IMR-90 (cell line): ENCODE measurements at regions not wholly inside any gene's neighbourhood (a gene's known extent, or its start where the extent isn't known, plus 50 kb on each side); places are given as distances from the start of the nearest gene placed in this dataset.

Source experiments
- ATAC-seq: fragments of 200-7000 bp; cut with Tn5 transposase; 2 replicates; pipeline ENCODE4 v1.9.1; 2020; ENCODE audit warnings: low read depth, mild to moderate bottlenecking, moderate library complexity
- BruUV-seq: library from RNA; stranded (reverse); fragments of 400-500 nt; replicated peaks from 2 replicates; lab custom pipeline; 2021; lab: Mats Ljungman, UMichigan
- CTCF ChIA-PET: fragments of 300-600 bp; formaldehyde crosslinking; extraction: SDS; loops from one replicate; lab custom pipeline; 2021; ENCODE audit warnings: antibody characterized with exemption; lab: Yijun Ruan, JAX
- POLR2A ChIA-PET: fragments of 300-600 bp; sonication (Branson Sonifier 250); formaldehyde crosslinking; loops from one replicate; lab custom pipeline; 2022; ENCODE audit warnings: antibody characterized with exemption; ENCODE audit not compliant: unreplicated experiment; lab: Charles Lee
- DNase-seq: peaks from one replicate; pipeline ENCODE4 v3.0.0; 2013
- H2AFZ ChIP-seq: replicated peaks from 2 replicates; pipeline ENCODE3; 2013; ENCODE audit warnings: low read length, mild to moderate bottlenecking; ENCODE audit not compliant: poor library complexity
- H2AK5ac ChIP-seq: 2 replicates; pipeline ENCODE4 v1.6.1; 2013; ENCODE audit warnings: low read depth, low read length, inconsistent platforms
- H2AK9ac ChIP-seq: replicated peaks from 2 replicates; pipeline ENCODE3; 2013; ENCODE audit warnings: mild to moderate bottlenecking, low read depth, low read length, moderate library complexity; ENCODE audit not compliant: poor library complexity
- H2BK120ac ChIP-seq: 2 replicates; pipeline ENCODE4 v1.6.1; 2013; ENCODE audit warnings: low read depth, low read length, inconsistent platforms
- H2BK15ac ChIP-seq: 3 replicates; pipeline ENCODE4 v1.6.1; 2013; ENCODE audit warnings: low read depth, low read length, inconsistent platforms
- H2BK20ac ChIP-seq: 2 replicates; pipeline ENCODE4 v1.6.1; 2013; ENCODE audit warnings: low read depth, mild to moderate bottlenecking, inconsistent platforms, low read length, moderate library complexity
- H2BK5ac ChIP-seq: 2 replicates; pipeline ENCODE4 v1.6.1; 2013; ENCODE audit warnings: mild to moderate bottlenecking, low read depth, low read length, inconsistent platforms; ENCODE audit not compliant: poor library complexity, severe bottlenecking
- H3K14ac ChIP-seq: replicated peaks from 2 replicates; pipeline ENCODE4 v1.6.1; 2013; ENCODE audit warnings: low read depth, low read length, inconsistent platforms
- H3K18ac ChIP-seq: 2 replicates; pipeline ENCODE4 v1.6.1; 2013; ENCODE audit warnings: low read depth, low read length, control low read depth
- H3K23ac ChIP-seq: 2 replicates; pipeline ENCODE4 v1.6.1; 2013; ENCODE audit warnings: low read depth, low read length, inconsistent platforms
- H3K27ac ChIP-seq: 2 replicates; pipeline ENCODE4 v1.5.1; 2013; ENCODE audit warnings: mild to moderate bottlenecking, control low read depth, low read length; ENCODE audit not compliant: insufficient read depth
- H3K27me3 ChIP-seq: 2 replicates; pipeline ENCODE4 v1.6.1; 2013; ENCODE audit warnings: low read length; ENCODE audit not compliant: control insufficient read depth, insufficient read depth
- H3K36me3 ChIP-seq: 2 replicates; pipeline ENCODE4 v1.6.1; 2013; ENCODE audit warnings: low read length, mixed read lengths; ENCODE audit not compliant: control insufficient read depth, insufficient read depth
- H3K4ac ChIP-seq: 2 replicates; pipeline ENCODE4 v1.6.1; 2013; ENCODE audit warnings: low read depth, low read length, inconsistent platforms
- H3K4me1 ChIP-seq: 2 replicates; pipeline ENCODE4 v1.6.1; 2013; ENCODE audit warnings: low read length, mixed read lengths; ENCODE audit not compliant: control insufficient read depth, insufficient read depth
- H3K4me2 ChIP-seq: 2 replicates; pipeline ENCODE4 v1.6.1; 2013; ENCODE audit warnings: low read depth, mild to moderate bottlenecking, control low read depth, low read length, moderate library complexity
- H3K4me3 ChIP-seq: 2 replicates; pipeline ENCODE4 v1.5.1; 2013; ENCODE audit warnings: low read depth, mild to moderate bottlenecking, control low read depth, low read length, moderate library complexity; ENCODE audit not compliant: insufficient read depth
- H3K56ac ChIP-seq: 2 replicates; pipeline ENCODE4 v1.6.1; 2013; ENCODE audit warnings: low read length, inconsistent platforms; ENCODE audit not compliant: insufficient read depth; ENCODE audit errors: extremely low read depth
- H3K79me1 ChIP-seq, 2 experiments: 2 replicates each; pipeline ENCODE4 v1.6.1; 2013; ENCODE audit warnings: low read length in 2 of 2, inconsistent platforms in 1 of 2, low read depth in 1 of 2
- H3K9ac ChIP-seq: 2 replicates; pipeline ENCODE4 v1.6.1; 2013; ENCODE audit warnings: low read depth, low read length, control low read depth
- H3K9me1 ChIP-seq: 2 replicates; pipeline ENCODE4 v1.6.1; 2013; ENCODE audit warnings: low read length, inconsistent platforms; ENCODE audit not compliant: insufficient read depth
- H3K9me3 ChIP-seq: 2 replicates; pipeline ENCODE4 v1.6.1; 2013; ENCODE audit warnings: low read length; ENCODE audit not compliant: control insufficient read depth, insufficient read depth
- H4K20me1 ChIP-seq: 2 replicates; pipeline ENCODE4 v1.6.1; 2013; ENCODE audit warnings: low read length, inconsistent platforms; ENCODE audit not compliant: insufficient read depth
- H4K5ac ChIP-seq: 2 replicates; pipeline ENCODE4 v1.6.1; 2013; ENCODE audit warnings: mild to moderate bottlenecking, low read depth, low read length, control low read depth
- H4K8ac ChIP-seq, 2 experiments: 2 replicates each; pipeline ENCODE4 v1.6.1; 2013; ENCODE audit warnings: low read depth in 2 of 2, low read length in 2 of 2, control low read depth in 1 of 2, inconsistent platforms in 1 of 2
- H4K91ac ChIP-seq: 2 replicates; pipeline ENCODE4 v1.6.1; 2013; ENCODE audit warnings: low read depth, low read length, inconsistent platforms; ENCODE audit not compliant: insufficient read depth
- CEBPB ChIP-seq: IDR thresholded peaks from 2 replicates; pipeline ENCODE4 v1.6.1; 2012; ENCODE audit warnings: low read depth, low read length, improper control_type of control experiment
- CTCF ChIP-seq: conservative IDR thresholded peaks from 2 replicates; pipeline ENCODE4 v1.5.1; 2012; ENCODE audit warnings: mild to moderate bottlenecking, low read depth, low read length, improper control_type of control experiment
- MAZ ChIP-seq: IDR thresholded peaks from 2 replicates; pipeline ENCODE4 v1.6.1; 2012; ENCODE audit warnings: low read depth, mild to moderate bottlenecking, low read length, improper control_type of control experiment, moderate library complexity, borderline replicate concordance
- NFE2L2 ChIP-seq: fragments of 150-350 bp; IDR thresholded peaks from 2 replicates; pipeline ENCODE4 v1.6.1; 2016; ENCODE audit warnings: low read depth, mild to moderate bottlenecking, low read length
- POLR2A ChIP-seq: IDR thresholded peaks from 2 replicates; pipeline ENCODE4 v1.6.1; 2012; ENCODE audit warnings: mild to moderate bottlenecking, low read depth, low read length
- RFX5 ChIP-seq: IDR thresholded peaks from 2 replicates; pipeline ENCODE4 v1.8.0; 2012; ENCODE audit warnings: low read depth, mild to moderate bottlenecking, low read length, moderate library complexity
- SMC3 ChIP-seq: fragments of 150-350 bp; IDR thresholded peaks from 2 replicates; pipeline ENCODE4 v1.6.1; 2016; ENCODE audit warnings: low read depth, mild to moderate bottlenecking, antibody characterized with exemption, low read length, moderate library complexity
- WGBS, 2 experiments: methylation state at CpG; one replicate each; pipeline versions ENCODE4 v1.1.5 to v1.1.7; 2013; ENCODE audit warnings: missing lambda C conversion rate in 2 of 2; ENCODE audit not compliant: insufficient read length in 1 of 2; ENCODE audit errors: extremely low coverage in 2 of 2; 5-methylcytosine and 5-hydroxymethylcytosine counted together
- dilution Hi-C: fragments of 300-500 bp; cut with HindIII; formaldehyde crosslinking; loops from one replicate; pipeline ENCODE4 v1.14.3; 2018; ENCODE audit warnings: low sequenced_read_pairs; ENCODE audit not compliant: unreplicated experiment
- in situ Hi-C: fragments of 300-500 bp; cut with MboI; formaldehyde crosslinking; loops from 3 replicates; pipeline ENCODE4 v1.14.3; 2019; ENCODE audit warnings: low sequenced_read_pairs, inconsistent platforms, mixed read lengths
- intact Hi-C: fragments of 100-400 bp; cut with micrococcal nuclease; formaldehyde crosslinking; loops from 2 replicates; pipeline ENCODE4 v1.10.0; 2022

DNA sequence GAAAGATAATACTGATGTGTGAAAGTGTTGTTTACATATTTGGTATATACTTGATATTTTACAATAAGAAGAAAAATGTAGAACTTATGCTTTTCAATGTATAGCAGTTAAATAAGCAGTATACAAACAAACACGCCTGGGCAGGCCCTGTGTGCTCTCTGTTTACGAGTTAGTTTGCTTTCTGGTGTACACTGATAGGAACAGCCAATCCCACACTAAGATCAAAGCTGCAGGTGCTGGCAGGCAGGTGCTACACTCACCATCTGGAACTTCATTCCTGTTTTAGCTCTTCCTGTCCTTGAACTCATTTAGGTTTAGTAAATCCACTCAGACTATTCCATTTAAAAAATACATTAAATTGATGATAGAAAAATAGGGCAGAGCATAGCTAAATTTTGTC is 614.7 kb upstream of the ST8SIA4 start:
- Histone ChIP-seq H3K56ac (no peak overlapping the region), H3K23ac (no peak overlapping the region), H4K8ac (no peak overlapping the region), H3K4me1 (no peaks in the 10 kb centered on the region), H3K9ac (no peak overlapping the region), H2AK9ac (no peak overlapping the region), H3K9me1 (no peaks in the 10 kb centered on the region), H2BK5ac (no peak overlapping the region), H3K79me1 (no peaks in the 10 kb centered on the region), H3K4me2 (no peak overlapping the region), H3K14ac (no peak overlapping the region), H2AK5ac (no peak overlapping the region), H4K5ac (no peak overlapping the region), H3K4me3 (no peak overlapping the region), H3K27ac (no peak overlapping the region), H3K36me3 (no peaks in the 10 kb centered on the region), H3K18ac (no peak overlapping the region), H2BK120ac (no peak overlapping the region), H4K20me1 (no peaks in the 10 kb centered on the region), H3K27me3 (no peaks in the 10 kb centered on the region), H2BK15ac (no peak overlapping the region), H3K4ac (no peak overlapping the region), H4K91ac (no peak overlapping the region), H2BK20ac (no peak overlapping the region), H3K9me3 (peaks cover 3% of the 10 kb centered on the region), H2AFZ (no peak overlapping the region)
- TF ChIP-seq RFX5, result no peak
- TF ChIP-seq SMC3, result no peak
- TF ChIP-seq NFE2L2, result no peak
- TF ChIP-seq CTCF, result no peak
- no peak for TF ChIP-seq MAZ
- TF ChIP-seq CEBPB, result no peak
- TF ChIP-seq POLR2A, result no peak
- DNase-seq (no peak), ATAC-seq (no peak)
- no TSS peak for BruUV-seq
- ChIA-PET POLR2A (no interaction called here), CTCF (no interaction called here)
- in situ Hi-C loops (no loop called here), intact Hi-C loops (no loop called here), dilution Hi-C loops (no loop called here)
- WGBS, 2 experiments, result no CpG with 5 or more reads among the region's 2 CpGs
